ENCODE measurements at regions not wholly inside any gene's neighbourhood (a gene's known extent, or its start where the extent isn't known, plus 50 kb on each side); places are given as distances from the start of the nearest gene placed in this dataset.

- no peak for TF ChIP-seq ZFP30 (CRISPR knock-in tag; IDR thresholded peaks at IDR 0.05)
- no peak for TF ChIP-seq RARB (CRISPR knock-in tag; IDR thresholded peaks at IDR 0.05)
- TF ChIP-seq POU6F1 (CRISPR knock-in tag; IDR thresholded peaks at IDR 0.05; ENCODE audit: borderline replicate concordance, low read depth), result no peak
- no peak for TF ChIP-seq ZFP3 (CRISPR knock-in tag; IDR thresholded peaks at IDR 0.05)
- TF ChIP-seq ZNF565 (CRISPR knock-in tag; conservative IDR thresholded peaks at IDR 0.05; ENCODE audit: low read depth), result no peak
- no peak for TF ChIP-seq TSHZ2 (CRISPR knock-in tag; IDR thresholded peaks at IDR 0.05)
Measured at GRCh38 chr2:18186816-18187613, 308.5 kb downstream of the KCNS3 start.
